HepG2 (cell line): ENCODE measurements at regions not wholly inside any gene's neighbourhood (a gene's known extent, or its start where the extent isn't known, plus 50 kb on each side); places are given as distances from the start of the nearest gene placed in this dataset.

Experiments used
- ATAC-seq: fragments of 200-7000 bp; cut with Tn5 transposase; 3 replicates; pipeline ENCODE4 v1.9.1; 2020; ENCODE audit warnings: mild to moderate bottlenecking, moderate library complexity
- BruUV-seq: library from RNA; stranded (reverse); fragments of 400-500 nt; replicated peaks from 2 replicates; lab custom pipeline; 2021; lab: Mats Ljungman, UMichigan
- CTCF ChIA-PET: fragments of 300-600 bp; formaldehyde crosslinking; extraction: SDS; loops from one replicate; lab custom pipeline; 2021; ENCODE audit warnings: low total read pairs, inconsistent platforms, low intra/inter-chr PET ratio; lab: Yijun Ruan, JAX
- POLR2A ChIA-PET: fragments of 350-600 bp; sonication (Branson Sonifier 250); formaldehyde crosslinking; loops from one replicate; lab custom pipeline; 2020; ENCODE audit warnings: antibody characterized with exemption, inconsistent platforms; lab: Yijun Ruan, JAX
- DNase-seq: peaks from one replicate; pipeline ENCODE4 v3.0.0-alpha.2; 2015; ENCODE audit warnings: low spot score
- FAIRE-seq: peaks from 3 replicates; lab custom pipeline; 2011; peaks lifted over from hg19 to GRCh38; lab: Jason Lieb, UNC
- H2AFZ ChIP-seq: one replicate; pipeline ENCODE4 v1.6.1; 2011; ENCODE audit warnings: low read length, inconsistent platforms
- H3K27ac ChIP-seq: fragments of 300-600 bp; 3 replicates; pipeline ENCODE4 v1.8.0; 2011; ENCODE audit warnings: mixed run types, mild to moderate bottlenecking, mixed read lengths, low read length, inconsistent platforms; ENCODE audit not compliant: insufficient read depth; ENCODE audit errors: extremely low read length
- H3K27me3 ChIP-seq, 2 experiments: fragments of 200-600 bp in 1 of 2; 2 replicates in 1 of 2; 3 replicates in 1 of 2; pipeline versions ENCODE4 v1.6.0 to v1.8.0; 2011; ENCODE audit warnings: low read length in 2 of 2, mild to moderate bottlenecking in 2 of 2, moderate library complexity in 2 of 2, inconsistent platforms in 1 of 2; ENCODE audit not compliant: insufficient read depth in 2 of 2, control insufficient read depth in 1 of 2
- H3K36me3 ChIP-seq, 2 experiments: fragments of 200-600 bp in 1 of 2; replicated peaks in 1 of 2; 2 replicates in 1 of 2; 3 replicates in 1 of 2; pipeline versions ENCODE4 v1.5.1 to v1.8.0; 2011; ENCODE audit warnings: low read length in 2 of 2, inconsistent platforms in 1 of 2; ENCODE audit not compliant: insufficient read depth in 2 of 2, control insufficient read depth in 1 of 2
- H3K4me1 ChIP-seq: 2 replicates; pipeline ENCODE4 v1.5.1; 2012; ENCODE audit warnings: low read length, inconsistent platforms; ENCODE audit not compliant: insufficient read depth
- H3K4me2 ChIP-seq: 2 replicates; pipeline ENCODE4 v1.6.0; 2011; ENCODE audit warnings: low read depth, low read length, inconsistent platforms
- H3K4me3 ChIP-seq, 3 experiments: fragments of 200-600 bp in 1 of 3; sonication (generic), shearing (Covaris generic) in 1 of 3; replicated peaks in 1 of 3; 2 replicates each; pipeline ENCODE4 v1.5.1; 2011 to 2016; ENCODE audit warnings: low read length in 3 of 3, inconsistent platforms in 2 of 3, low read depth in 2 of 3, mild to moderate bottlenecking in 2 of 3, control low read depth in 1 of 3, mixed read lengths in 1 of 3; ENCODE audit not compliant: insufficient read depth in 1 of 3
- H3K79me2 ChIP-seq: one replicate; pipeline ENCODE4 v1.6.1; 2011; ENCODE audit warnings: low read length, inconsistent platforms; ENCODE audit not compliant: insufficient read depth
- H3K9ac ChIP-seq: 2 replicates; pipeline ENCODE4 v1.6.0; 2011; ENCODE audit warnings: mild to moderate bottlenecking, low read depth, low read length, inconsistent platforms; ENCODE audit not compliant: insufficient read depth
- H3K9me3 ChIP-seq: 2 replicates; pipeline ENCODE4 v1.5.1; 2012; ENCODE audit warnings: mild to moderate bottlenecking, low read length
- H4K20me1 ChIP-seq: 2 replicates; pipeline ENCODE4 v1.6.0; 2011; ENCODE audit warnings: inconsistent platforms, mild to moderate bottlenecking, low read length, moderate library complexity; ENCODE audit not compliant: insufficient read depth
- ARNTL ChIP-seq: sonication (generic); formaldehyde crosslinking; IDR thresholded peaks from 2 replicates; pipeline ENCODE4 v1.4.0; 2020; ENCODE audit warnings: mild to moderate bottlenecking, missing genetic modification reagents
- CHD4 ChIP-seq: fragments of 200-600 bp; sonication (generic); IDR thresholded peaks from 2 replicates; pipeline ENCODE4 v1.7.0; 2017; ENCODE audit warnings: mild to moderate bottlenecking, low read length, borderline replicate concordance
- GATA4 ChIP-seq: sonication (generic); IDR thresholded peaks from 2 replicates; pipeline ENCODE4 v1.6.1; 2016; ENCODE audit warnings: antibody characterized with exemption, low read depth, borderline replicate concordance
- GATAD1 ChIP-seq: IDR thresholded peaks from 2 replicates; pipeline ENCODE4 v1.6.1; 2016; ENCODE audit warnings: missing genetic modification reagents, missing compliant biosample characterization
- GTF2F1 ChIP-seq: fragments of 150-350 bp; IDR thresholded peaks from 2 replicates; pipeline ENCODE4 v1.6.1; 2014; ENCODE audit warnings: low read length
- HHEX ChIP-seq: IDR thresholded peaks from 2 replicates; pipeline ENCODE4 v1.6.1; 2016; ENCODE audit warnings: control low read depth
- HMGA1 ChIP-seq: sonication (generic); formaldehyde crosslinking; conservative IDR thresholded peaks from 2 replicates; pipeline ENCODE4 v1.4.0; 2020; ENCODE audit warnings: missing genetic modification reagents
- MED1 ChIP-seq: sonication (generic); formaldehyde crosslinking; IDR thresholded peaks from 2 replicates; pipeline ENCODE4 v1.4.0; 2020; ENCODE audit warnings: missing genetic modification reagents
- MIXL1 ChIP-seq: IDR thresholded peaks from 2 replicates; pipeline ENCODE4 v1.6.1; 2016
- NFIB ChIP-seq: sonication (generic); formaldehyde crosslinking; IDR thresholded peaks from 2 replicates; pipeline ENCODE4 v1.9.0; 2021; ENCODE audit warnings: missing genetic modification reagents, mild to moderate bottlenecking, borderline replicate concordance
- NR2C2 ChIP-seq: sonication (generic); formaldehyde crosslinking; IDR thresholded peaks from 2 replicates; pipeline ENCODE4 v1.4.0; 2020; ENCODE audit warnings: missing genetic modification reagents, mild to moderate bottlenecking, moderate library complexity, borderline replicate concordance
- PAF1 ChIP-seq: IDR thresholded peaks from 2 replicates; pipeline ENCODE4 v1.6.1; 2016; ENCODE audit warnings: missing genetic modification reagents, missing compliant biosample characterization
- RXRA ChIP-seq: sonication (generic); formaldehyde crosslinking; IDR thresholded peaks from 2 replicates; pipeline ENCODE4 v1.5.1; 2020; ENCODE audit warnings: missing genetic modification reagents
- SOX5 ChIP-seq: IDR thresholded peaks from 2 replicates; pipeline ENCODE4 v1.6.1; 2016; ENCODE audit warnings: borderline replicate concordance
- SP1 ChIP-seq, 2 experiments: fragments of 450-650 bp in 1 of 2; sonication (generic) in 1 of 2; formaldehyde crosslinking in 1 of 2; IDR thresholded peaks; 2 replicates each; pipeline versions ENCODE4 v1.4.0 to v1.6.1; 2016 to 2020; ENCODE audit warnings: missing genetic modification reagents in 1 of 2
- TBP ChIP-seq: sonication (generic); formaldehyde crosslinking; IDR thresholded peaks from 2 replicates; pipeline ENCODE4 v1.5.0; 2020; ENCODE audit warnings: missing genetic modification reagents
- ZBTB4 ChIP-seq: sonication (generic); formaldehyde crosslinking; IDR thresholded peaks from 2 replicates; pipeline ENCODE4 v1.4.0; 2020; ENCODE audit warnings: missing genetic modification reagents, mild to moderate bottlenecking, borderline replicate concordance
- ZNF263 ChIP-seq: sonication (generic); formaldehyde crosslinking; IDR thresholded peaks from 2 replicates; pipeline ENCODE4 v1.4.0; 2020; ENCODE audit warnings: missing genetic modification reagents
- ZNF382 ChIP-seq: sonication (generic); formaldehyde crosslinking; IDR thresholded peaks from 2 replicates; pipeline ENCODE4 v1.5.0; 2020; ENCODE audit warnings: missing genetic modification reagents, mild to moderate bottlenecking, borderline replicate concordance
- ZNF563 ChIP-seq: sonication (generic); formaldehyde crosslinking; IDR thresholded peaks from 2 replicates; pipeline ENCODE4 v1.8.0; 2022; ENCODE audit warnings: mild to moderate bottlenecking, moderate library complexity, missing genetic modification reagents
- ZNF672 ChIP-seq: sonication (generic); formaldehyde crosslinking; IDR thresholded peaks from 2 replicates; pipeline ENCODE4 v1.8.1; 2022; ENCODE audit warnings: missing genetic modification reagents
- ZNF766 ChIP-seq: sonication (generic); formaldehyde crosslinking; IDR thresholded peaks from 2 replicates; pipeline ENCODE4 v1.5.0; 2020; ENCODE audit warnings: missing genetic modification reagents, borderline replicate concordance
- ZSCAN25 ChIP-seq: sonication (generic); formaldehyde crosslinking; IDR thresholded peaks from 2 replicates; pipeline ENCODE4 v1.8.0; 2022; ENCODE audit warnings: mild to moderate bottlenecking, missing genetic modification reagents
- WGBS: methylation state at CpG from one replicate; pipeline ENCODE4 v1.1.6; 2017; ENCODE audit warnings: low lambda C conversion rate; 5-methylcytosine and 5-hydroxymethylcytosine counted together
- in situ Hi-C: cut with HindIII; loops from 2 replicates; pipeline ENCODE4 v1.10.0; 2017; ENCODE audit warnings: low pct_unique_long_range_greater_than_20kb; ENCODE audit not compliant: extremely low pct_ligation_motif_present
- intact Hi-C: fragments of 100-400 bp; cut with micrococcal nuclease; formaldehyde crosslinking; loops from one replicate; pipeline ENCODE4 v1.10.0; 2022; ENCODE audit not compliant: unreplicated experiment

GRCh38 chr2:108164318-108164717, 75.5 kb upstream of the SULT1C3 start (continued):
- TF ChIP-seq ZBTB4 (CRISPR knock-in tag) (no peak), GTF2F1 (no peak), ZNF382 (no peak), ZNF672 (CRISPR knock-in tag) (no peak), MIXL1 (no peak), GATAD1 (no peak)
- TF ChIP-seq, all 625 proteins: peak for 0

- H3K9ac ChIP-seq = no peak overlapping the region
- POLR2A ChIA-PET = no interaction called here
- no peaks in the 10 kb centered on the region for H3K79me2 ChIP-seq
- in situ Hi-C loops = loop anchor here (25.0 kb wide), 1 partner anchor 1528 kb away; no protein-coding TSS in a partner anchor
- ATAC-seq (no peak), FAIRE-seq (no peak)
- 0% methylated on average over 4 of the region's 4 CpGs for WGBS
- no peak overlapping the region for H3K4me3 ChIP-seq
- H3K4me1 ChIP-seq = no peaks in the 10 kb centered on the region
- no TSS peak for BruUV-seq
- no peaks in the 10 kb centered on the region for H3K36me3 ChIP-seq
- H3K27ac ChIP-seq = no peak overlapping the region
- no peaks in the 10 kb centered on the region for H3K27me3 ChIP-seq
- no peak for TF ChIP-seq SP1 (IDR thresholded peaks at IDR 0.05)
- no peak for TF ChIP-seq SP1 (CRISPR knock-in tag; IDR thresholded peaks at IDR 0.05)
- TF ChIP-seq NFIB = no peak
- no peak for TF ChIP-seq ARNTL (CRISPR knock-in tag)
- no peak for TF ChIP-seq MED1 (CRISPR knock-in tag)
- no peak for TF ChIP-seq ZNF766 (CRISPR knock-in tag)
- no peak for TF ChIP-seq CHD4
- no peak for TF ChIP-seq ZNF563 (CRISPR knock-in tag)
- TF ChIP-seq HHEX (CRISPR knock-in tag) = no peak
- TF ChIP-seq SOX5 = no peak
- TF ChIP-seq GATA4 = no peak
- no peak for TF ChIP-seq NR2C2
- TF ChIP-seq TBP (CRISPR knock-in tag) = no peak
- TF ChIP-seq RXRA (CRISPR knock-in tag) = no peak
- no peak for TF ChIP-seq HMGA1 (CRISPR knock-in tag)
- TF ChIP-seq PAF1 = no peak
- no peak for TF ChIP-seq ZSCAN25 (CRISPR knock-in tag)
- no peak for TF ChIP-seq ZNF263 (CRISPR knock-in tag)
- TF ChIP-seq, all 625 proteins: peak for 0
- no peaks in the 10 kb centered on the region for H4K20me1 ChIP-seq
- intact Hi-C loops = no loop called here
- H3K9me3 ChIP-seq = no peaks in the 10 kb centered on the region
- H3K4me2 ChIP-seq = no peak overlapping the region
- CTCF ChIA-PET = no interaction called here
- no peak overlapping the region for H2AFZ ChIP-seq
- no peak for DNase-seq
These were observed 74.0 kb upstream of the SULT1C3 start for GRCh38 chr2:108165729-108166128.
